HK-2 (cell line): ENCODE measurements at regions not wholly inside any gene's neighbourhood (a gene's known extent, or its start where the extent isn't known, plus 50 kb on each side); places are given as distances from the start of the nearest gene placed in this dataset.
"Not testable (repeated sequence)": the region's sequence is repeated elsewhere in the genome, so short reads cannot be mapped to it uniquely, and the experiment has no call there.

Experiments
- DNase-seq: peaks from one replicate; pipeline ENCODE4 v3.0.0-alpha.2; 2018; ENCODE audit not compliant: unreplicated experiment

- no peak for DNase-seq
These were observed 808.9 kb downstream of the DIAPH3 start for GRCh38 chr13:59354665-59355369.

GRCh38 chr13:59356607-59357006 is 807.1 kb downstream of the DIAPH3 start:
- DNase-seq = no peak

- DNase-seq = no peak
These were observed 805.7 kb downstream of the DIAPH3 start for GRCh38 chr13:59358014-59358413.

GRCh38 chr13:59360108-59360507 is 803.6 kb downstream of the DIAPH3 start:
- no peak for DNase-seq

- no peak for DNase-seq
These were observed 802.8 kb downstream of the DIAPH3 start for GRCh38 chr13:59360916-59361315.

- no peak for DNase-seq
These were observed 800.4 kb downstream of the DIAPH3 start for GRCh38 chr13:59363313-59363712.

- no peak for DNase-seq
These were observed 799.8 kb downstream of the DIAPH3 start for GRCh38 chr13:59363947-59364346.

GRCh38 chr13:59364641-59365085 is 799.1 kb downstream of the DIAPH3 start:
- DNase-seq = no peak

- no peak for DNase-seq
These were observed 796.3 kb downstream of the DIAPH3 start for GRCh38 chr13:59367467-59367866.

- no peak for DNase-seq
These were observed 795.8 kb downstream of the DIAPH3 start for GRCh38 chr13:59367904-59368303.

GRCh38 chr13:59368693-59369092 is 795.0 kb downstream of the DIAPH3 start:
- DNase-seq = no peak

GRCh38 chr13:59371229-59371628 is 792.5 kb downstream of the DIAPH3 start:
- DNase-seq = no peak

- no peak for DNase-seq
These were observed 790.4 kb downstream of the DIAPH3 start for GRCh38 chr13:59373341-59373740.

- no peak for DNase-seq
These were observed 789.0 kb downstream of the DIAPH3 start for GRCh38 chr13:59374691-59375090.

- no peak for DNase-seq
These were observed 779.6 kb downstream of the DIAPH3 start for GRCh38 chr13:59384154-59384553.

GRCh38 chr13:59391696-59392095 is 772.0 kb downstream of the DIAPH3 start:
- DNase-seq = peak; percentile 14

- no peak for DNase-seq
These were observed 771.4 kb downstream of the DIAPH3 start for GRCh38 chr13:59392328-59392727.

- DNase-seq = no peak
These were observed 769.2 kb downstream of the DIAPH3 start for GRCh38 chr13:59394496-59394895.

- DNase-seq = no peak
These were observed 765.6 kb downstream of the DIAPH3 start for GRCh38 chr13:59398127-59398526.

- no peak for DNase-seq
These were observed 765.1 kb downstream of the DIAPH3 start for GRCh38 chr13:59398661-59399060.

- DNase-seq = no peak
These were observed 764.2 kb downstream of the DIAPH3 start for GRCh38 chr13:59399513-59399912.

GRCh38 chr13:59404331-59404730 is 759.4 kb downstream of the DIAPH3 start:
- DNase-seq = no peak

- DNase-seq = not testable (repeated sequence)
These were observed 756.5 kb downstream of the DIAPH3 start for GRCh38 chr13:59407251-59407650.

- no peak for DNase-seq
These were observed 755.0 kb downstream of the DIAPH3 start for GRCh38 chr13:59408738-59409137.
